ENCODE measurements at regions not wholly inside any gene's neighbourhood (a gene's known extent, or its start where the extent isn't known, plus 50 kb on each side); places are given as distances from the start of the nearest gene placed in this dataset.
"Not testable (repeated sequence)": the region's sequence is repeated elsewhere in the genome, so short reads cannot be mapped to it uniquely, and the experiment has no call there.

DNA sequence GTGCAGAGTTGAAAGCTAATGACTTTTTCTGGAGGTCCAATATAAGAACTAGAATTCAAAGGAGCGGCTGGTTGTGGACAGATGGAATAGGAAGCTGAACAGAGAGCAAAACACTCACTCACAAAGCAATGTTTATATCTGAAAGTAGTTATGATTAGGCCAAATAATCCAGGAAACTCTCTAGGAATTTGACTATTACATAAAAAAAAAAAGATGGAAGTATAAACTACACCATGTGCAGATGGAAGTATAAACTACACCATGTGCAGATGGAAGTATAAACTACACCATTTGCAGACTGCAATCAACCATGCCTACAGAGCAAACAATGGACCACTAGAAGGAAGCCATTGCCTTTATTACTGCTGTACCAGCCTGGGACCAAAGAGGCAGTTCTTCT is 771.1 kb downstream of the BRINP3 start:
- DNase-seq, result no peak

DNA sequence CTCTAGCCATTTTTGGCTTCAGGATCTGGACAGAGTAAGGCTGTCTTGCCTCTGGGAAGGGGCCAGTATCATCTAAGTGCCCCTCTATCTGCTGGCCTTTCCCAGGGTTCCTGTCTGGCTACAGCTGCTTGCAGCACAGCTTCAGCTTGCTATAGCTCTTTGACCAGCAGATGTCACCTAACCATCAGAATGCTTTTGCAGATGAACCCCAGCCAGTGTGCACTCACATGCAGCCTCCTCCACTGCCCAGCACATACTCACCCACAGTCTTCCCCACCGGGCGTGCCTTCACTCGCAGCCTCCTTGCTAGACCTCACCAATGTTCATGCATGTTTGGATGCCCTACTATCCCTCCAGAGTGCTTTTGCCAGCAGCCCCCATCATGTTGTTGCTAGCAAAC is 769.0 kb downstream of the BRINP3 start:
- no peak for DNase-seq

DNA sequence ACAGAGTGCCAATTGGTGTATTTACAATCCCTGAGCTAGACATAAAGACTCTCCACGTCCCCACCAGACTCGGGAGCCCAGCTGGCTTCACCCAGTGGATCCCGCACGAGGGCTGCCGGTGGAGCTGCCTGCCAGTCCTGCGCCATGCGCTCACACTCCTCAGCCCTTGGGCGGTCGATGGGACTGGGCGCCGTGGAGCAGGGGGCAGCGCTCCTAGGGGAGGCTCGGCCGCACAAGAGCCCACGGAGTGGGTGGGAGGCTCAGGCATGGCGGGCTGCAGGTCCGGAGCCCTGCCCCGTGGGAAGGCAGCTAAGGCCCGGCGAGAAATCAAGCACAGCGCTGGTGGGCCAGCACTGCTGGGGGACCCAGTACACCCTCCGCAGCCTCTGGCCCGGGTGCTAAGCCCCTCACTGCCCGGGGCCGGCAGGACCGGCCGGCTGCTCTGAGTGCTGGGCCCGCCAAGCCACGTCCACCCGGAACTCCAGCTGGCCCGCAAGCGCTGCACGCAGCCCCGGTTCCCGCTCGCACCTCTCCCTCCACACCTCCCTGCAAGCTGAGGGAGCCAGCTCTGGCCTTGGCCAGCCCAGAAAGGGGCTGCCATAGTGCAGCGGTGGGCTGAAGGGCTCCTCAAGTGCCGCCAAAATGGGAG is 759.4 kb downstream of the BRINP3 start:
- not testable (repeated sequence) for DNase-seq

DNA sequence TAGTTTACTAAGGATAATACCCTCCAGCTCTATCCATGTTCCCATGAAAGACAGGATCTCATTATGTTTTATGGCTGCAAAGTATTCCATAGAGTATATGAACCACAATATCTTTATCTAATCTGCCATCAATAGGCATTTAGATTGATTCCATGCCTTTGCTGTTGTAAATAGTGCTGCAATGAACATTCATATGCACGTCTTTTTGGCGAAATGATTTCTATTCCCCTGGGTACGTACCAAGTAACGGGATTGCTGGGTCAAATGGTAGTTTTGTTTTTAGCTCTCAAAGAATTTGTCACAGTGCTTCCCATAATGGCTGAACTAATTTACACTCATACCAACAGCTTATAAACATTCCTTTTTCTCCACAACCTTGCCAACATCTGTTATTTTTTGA is 750.9 kb downstream of the BRINP3 start:
- no peak for DNase-seq

DNA sequence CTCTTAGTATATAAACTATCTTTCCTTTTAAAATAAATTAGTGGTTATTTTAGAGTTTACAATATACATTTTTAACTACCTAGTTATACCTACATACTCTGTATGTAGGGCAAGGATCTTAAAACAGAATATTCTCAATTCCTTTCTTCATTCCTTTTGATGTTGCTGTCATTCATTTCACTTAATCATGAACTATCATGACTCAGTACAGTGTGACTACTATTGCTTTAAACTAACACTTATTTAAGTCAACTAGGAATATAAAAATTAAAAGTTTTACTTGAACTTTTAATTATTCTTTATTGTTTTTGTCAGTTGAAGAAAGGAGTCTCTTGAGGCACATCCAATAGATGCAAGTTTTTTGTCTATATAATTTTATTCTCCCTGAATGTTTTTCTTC is 726.4 kb downstream of the BRINP3 start:
- no peak for DNase-seq

DNA sequence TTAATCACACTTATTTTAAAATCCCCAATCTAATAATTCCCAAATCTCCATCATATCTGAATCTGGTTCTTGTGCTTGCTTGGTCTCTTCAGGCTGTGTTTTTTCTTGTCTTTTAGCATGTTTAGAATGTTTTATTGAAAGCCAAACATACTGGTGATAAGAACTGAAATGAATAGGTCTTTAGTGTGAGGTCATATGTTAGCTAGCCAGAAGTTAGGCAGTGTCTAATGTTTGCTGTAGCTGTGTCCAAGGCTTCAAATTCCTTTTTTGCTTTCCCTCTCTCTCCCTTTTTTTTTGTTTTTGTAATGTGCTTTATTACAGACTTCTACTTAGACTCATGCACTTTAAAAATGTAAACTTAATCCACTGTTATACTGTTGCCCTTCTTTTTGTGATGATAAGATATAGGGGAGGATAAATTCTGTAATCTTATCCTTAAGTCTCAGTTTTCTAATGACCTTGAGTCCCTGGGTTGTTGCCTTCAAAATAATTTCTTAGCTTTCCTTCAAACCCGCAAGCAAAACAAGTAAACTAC is 725.1 kb downstream of the BRINP3 start:
- DNase-seq, result no peak

DNA sequence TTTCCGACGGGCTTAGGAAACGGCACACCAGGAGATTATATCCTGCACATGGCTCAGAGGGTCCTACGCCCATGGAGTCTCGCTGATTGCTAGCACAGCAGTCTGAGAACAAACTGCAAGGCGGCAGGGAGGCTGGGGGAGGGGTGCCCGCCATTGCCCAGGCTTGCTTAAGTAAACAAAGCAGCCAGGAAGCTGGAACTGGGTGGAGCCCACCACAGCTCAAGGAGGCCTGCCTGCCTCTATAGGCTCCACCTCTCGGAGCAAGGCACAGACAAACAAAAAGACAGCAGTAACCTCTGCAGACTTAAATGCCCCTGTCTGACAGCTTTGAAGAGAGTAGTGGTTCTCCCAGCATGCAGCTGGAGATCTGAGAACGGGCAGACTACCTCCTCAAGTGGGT is 722.6 kb downstream of the BRINP3 start:
- not testable (repeated sequence) for DNase-seq

DNA sequence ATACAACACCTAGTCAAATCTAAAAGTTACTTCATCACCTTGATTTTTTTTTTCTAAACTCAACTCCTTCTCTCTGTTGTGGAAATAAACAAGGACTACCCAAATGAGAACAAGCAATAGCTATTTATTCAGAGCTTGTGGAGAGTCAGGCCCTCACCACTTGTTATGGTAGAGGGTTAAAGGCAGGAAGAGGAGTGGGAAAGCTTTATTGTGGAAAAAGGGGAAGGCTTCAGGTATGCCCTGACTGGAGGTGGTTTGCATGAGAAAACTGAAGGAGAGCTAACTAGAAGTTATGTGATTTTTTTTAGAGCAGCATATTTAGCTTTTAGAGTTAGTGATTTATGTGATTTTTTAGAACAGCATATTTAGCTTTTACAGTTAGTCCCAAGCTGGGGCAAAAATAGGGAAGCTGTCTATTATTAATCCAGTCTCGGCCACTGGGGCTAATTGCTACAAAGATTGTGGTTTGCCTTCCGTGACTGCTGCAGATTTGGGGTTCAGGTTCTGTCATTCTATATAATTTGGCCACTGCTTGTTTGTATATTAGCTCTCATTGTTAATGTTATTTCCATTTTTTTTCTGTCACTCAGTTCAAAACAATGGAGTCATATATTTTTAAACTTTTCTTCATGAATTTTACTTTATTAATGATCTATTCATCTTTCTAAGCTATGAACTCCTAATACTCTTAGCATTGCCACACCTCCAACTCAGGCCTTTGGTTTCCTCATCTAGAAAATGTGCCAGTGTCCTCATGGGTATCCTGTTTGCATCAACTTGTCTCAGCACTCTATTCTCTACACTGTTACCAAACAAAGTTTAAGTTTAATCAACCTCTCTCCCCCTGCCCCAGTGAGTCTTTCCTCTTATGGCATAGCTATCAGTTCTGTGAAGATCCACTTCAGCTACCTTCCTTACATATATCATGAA is 713.0 kb downstream of the BRINP3 start:
- no peak for DNase-seq

DNA sequence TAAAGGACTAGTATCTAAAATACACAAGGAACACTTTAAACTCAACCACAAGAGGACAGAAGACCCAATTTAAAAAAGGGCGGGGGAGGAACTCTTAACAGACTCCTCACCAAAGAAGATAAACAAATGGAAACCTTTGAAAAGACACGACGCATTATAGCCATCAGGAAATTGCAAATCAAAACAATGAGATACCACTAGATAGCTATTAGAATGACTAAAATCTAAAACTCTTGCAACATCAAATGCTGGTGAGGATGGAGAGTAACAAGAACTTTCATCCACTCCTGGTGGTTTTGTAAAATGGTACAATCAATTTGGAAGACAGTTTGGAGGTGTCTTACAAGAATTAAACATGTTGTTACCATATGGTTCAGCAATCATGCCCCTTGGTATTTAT is 708.2 kb downstream of the BRINP3 start:
- DNase-seq, result no peak

DNA sequence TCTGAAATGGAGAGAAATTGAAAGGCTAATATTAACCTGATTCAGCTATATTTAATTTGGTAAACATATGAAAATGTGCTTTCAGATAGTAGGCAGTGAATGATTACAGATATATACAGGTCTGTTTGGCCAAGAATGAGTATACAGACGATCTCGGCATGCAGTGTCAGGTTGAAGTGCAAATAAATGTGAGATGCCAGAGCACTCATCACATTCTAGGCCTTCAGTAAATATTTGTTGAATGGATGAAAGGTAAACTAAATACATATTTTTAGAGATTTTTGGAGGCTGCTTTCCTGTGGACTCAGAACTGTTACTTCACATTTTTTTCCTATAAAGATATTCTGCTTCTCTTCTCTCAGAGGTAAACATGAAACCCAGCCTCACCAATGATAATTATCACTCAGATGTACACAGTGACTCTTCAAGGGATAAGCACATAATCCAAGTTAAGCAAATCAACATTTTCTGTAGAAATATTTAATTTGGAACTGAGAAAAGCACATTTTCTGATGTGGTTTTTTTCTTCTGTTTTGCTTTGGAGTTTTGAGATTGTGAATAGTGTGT is 702.9 kb downstream of the BRINP3 start:
- DNase-seq, result no peak

DNA sequence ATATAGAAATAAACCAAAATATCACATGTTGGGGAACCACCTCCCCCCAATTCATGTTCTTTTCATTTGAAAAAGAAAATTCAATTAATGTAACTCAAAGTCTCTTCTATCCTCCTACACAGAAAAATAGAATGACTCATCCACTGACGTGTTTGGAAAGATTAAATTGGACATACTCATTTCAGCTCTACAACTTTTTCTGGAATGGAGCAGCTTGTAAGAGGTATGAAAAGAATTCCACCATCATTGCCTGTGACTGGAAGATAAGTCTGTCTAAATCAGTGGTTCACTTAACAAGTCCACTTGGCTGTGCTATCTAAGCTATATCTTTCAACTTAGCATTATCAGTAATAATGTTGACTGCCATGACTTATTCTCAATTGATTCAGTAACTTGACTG is 702.3 kb downstream of the BRINP3 start:
- DNase-seq, result no peak

DNA sequence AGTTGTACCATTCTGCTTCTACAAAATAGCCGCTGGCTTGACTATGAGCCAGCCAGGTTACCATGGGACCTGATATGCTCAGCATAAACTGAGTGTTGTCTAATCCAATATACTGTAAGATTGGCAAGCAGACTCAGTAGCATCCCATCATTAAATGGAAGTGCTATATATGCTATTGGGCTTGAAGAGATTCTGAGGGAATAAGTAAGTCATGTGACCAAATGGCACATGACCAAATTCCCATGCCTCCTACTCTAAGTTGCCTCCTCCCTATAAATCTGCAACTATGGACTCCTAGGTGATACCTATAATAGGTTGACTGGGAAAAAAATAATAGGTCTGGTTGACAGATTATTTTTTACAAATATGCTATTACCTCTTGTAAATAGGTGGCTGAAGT is 698.6 kb downstream of the BRINP3 start:
- no peak for DNase-seq

DNA sequence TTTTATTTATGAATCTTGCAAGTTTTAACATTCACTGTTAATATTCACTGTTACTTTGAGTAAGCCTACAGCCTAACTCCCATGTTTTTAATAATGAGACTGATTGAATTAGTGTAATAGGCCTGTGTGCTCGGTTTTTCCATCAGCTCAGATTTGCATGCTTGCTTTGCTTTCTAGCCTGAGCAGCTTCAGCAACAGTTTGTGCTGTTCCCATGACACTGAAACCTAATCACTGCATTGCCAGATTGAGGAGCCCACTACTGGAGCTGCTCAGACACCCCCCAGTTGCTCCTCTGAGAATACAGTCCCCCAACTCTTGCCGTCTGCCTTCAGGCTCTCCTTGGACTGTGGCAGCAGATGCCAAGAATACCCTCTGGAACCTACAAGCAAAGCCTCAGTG is 695.4 kb downstream of the BRINP3 start:
- DNase-seq, result no peak

DNA sequence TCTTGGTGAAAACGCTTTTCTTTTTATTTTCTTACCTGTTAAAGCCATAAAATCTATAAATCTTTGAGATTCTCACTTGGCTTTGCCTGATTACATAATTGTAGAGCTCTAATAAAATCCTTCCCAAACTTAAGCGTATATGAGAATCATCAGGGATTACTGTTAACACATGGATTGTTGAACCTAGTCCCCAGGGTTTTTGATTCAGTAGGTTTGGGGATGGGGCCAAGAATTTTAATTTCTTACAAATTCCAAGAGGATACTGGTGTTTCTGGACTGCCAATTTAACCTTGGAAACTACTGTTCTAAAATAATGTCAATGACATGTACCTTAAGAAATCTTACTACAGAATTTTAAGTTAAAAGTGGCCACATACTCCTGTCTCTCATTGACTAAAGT is 694.2 kb downstream of the BRINP3 start:
- DNase-seq, result no peak

DNA sequence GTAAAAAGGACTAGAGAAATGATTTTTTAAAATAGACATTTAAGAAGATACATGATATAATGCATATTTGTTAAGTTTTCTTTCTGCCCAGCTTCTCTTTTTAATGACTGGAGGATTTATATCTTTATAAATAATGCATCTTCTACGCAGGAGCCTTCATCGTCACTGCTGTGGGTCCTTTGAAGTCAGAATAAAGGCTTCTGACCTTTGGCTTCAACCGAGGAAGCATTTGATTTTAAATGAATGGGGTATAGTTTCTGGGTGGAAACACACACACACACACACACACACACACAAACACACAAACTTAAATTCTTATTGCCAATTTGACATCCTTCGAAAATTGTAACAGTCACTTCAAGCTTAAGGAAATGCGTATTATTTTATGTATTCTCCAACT is 690.9 kb downstream of the BRINP3 start:
- no peak for DNase-seq

DNA sequence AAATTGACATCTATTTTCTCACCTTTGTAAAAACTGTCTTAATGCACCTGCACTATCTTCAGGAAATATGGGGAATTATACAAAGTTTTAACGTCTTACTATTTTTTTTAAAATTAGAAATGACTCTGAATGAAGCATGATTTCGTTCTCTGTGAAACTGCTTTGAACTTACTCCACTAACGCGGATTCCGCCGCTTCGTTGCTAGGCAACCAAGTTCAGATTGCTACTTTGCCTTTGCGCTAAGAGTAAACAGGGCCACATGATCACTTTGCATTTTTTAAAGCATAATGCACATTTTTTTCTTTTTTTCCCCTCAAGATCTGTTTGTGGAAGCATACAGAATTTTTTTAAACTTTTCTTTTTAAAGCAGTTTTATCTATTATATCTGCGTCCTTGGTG is 690.5 kb downstream of the BRINP3 start:
- DNase-seq, result no peak

DNA sequence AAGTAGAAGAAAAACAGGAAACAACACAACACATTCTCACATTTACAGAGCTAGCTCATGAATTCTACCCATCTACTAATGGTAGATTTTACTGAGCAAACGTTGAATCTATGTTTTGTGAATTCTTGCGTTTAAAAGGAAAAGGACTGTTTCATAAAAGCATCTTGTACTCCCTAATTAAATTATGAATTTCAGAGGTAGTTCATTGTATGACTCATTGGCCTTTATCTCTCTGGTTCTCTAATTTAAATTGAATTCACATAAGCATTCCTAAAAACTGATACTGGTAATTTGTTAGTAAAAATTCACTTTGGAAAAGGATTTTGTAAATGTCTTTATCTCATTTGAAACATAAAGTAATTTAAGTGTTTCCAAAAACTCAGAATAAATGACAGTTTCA is 687.3 kb downstream of the BRINP3 start:
- no peak for DNase-seq

DNA sequence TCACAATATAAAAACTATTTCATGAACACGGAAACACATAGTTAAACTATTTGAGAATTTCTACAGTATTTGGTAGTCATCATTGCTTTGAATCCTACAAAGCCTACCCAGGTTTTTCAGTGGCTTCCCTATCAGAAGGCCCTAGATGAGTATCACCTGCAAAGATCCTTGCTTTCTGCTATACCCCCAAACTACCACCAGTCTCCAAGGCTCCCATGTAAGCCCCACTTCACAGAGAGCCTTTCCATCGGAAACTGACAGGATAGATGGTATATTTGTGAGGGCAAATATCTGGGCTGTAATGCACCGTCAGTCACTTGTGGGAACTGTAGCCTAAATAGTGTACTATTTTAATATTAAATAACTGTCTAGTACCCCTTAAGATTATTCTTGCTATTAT is 674.3 kb downstream of the BRINP3 start:
- no peak for DNase-seq

DNA sequence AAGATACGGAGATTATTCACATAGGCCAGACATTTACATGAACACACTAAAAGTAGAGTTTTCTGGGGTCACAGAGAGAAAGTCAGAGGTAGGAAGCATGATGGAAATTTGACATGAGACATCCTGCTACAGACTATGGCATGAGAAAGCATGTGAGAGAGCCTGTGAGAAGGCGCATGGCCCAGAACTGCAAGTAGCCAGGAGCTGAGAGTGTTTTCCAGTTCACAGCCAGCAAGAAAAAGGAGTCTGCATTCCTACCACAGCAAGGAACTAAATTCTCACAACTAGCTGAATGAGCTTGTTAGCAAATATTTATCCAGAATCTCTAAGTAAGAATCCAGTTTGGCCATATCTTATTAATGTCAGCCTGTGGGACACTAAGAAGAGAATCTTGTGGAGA is 673.3 kb downstream of the BRINP3 start:
- no peak for DNase-seq

DNA sequence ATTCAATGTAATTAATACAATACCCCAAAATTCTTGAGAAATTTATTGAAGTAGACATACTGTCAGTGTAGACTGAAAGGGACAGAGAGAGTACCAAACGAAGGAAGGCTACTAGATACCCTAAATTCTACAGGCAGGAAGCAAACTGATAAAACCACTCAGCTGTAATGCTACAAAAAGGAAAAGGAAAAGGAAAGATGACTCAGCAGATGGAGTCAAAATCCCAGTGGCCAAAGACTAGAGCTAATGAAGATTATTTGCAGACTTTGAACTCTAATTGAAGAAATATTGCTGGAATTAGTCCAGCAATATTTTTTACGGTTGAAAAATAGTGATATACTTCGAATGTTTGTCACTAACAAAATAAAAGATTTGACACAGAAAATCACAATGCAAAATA is 671.9 kb downstream of the BRINP3 start:
- DNase-seq, result no peak

DNA sequence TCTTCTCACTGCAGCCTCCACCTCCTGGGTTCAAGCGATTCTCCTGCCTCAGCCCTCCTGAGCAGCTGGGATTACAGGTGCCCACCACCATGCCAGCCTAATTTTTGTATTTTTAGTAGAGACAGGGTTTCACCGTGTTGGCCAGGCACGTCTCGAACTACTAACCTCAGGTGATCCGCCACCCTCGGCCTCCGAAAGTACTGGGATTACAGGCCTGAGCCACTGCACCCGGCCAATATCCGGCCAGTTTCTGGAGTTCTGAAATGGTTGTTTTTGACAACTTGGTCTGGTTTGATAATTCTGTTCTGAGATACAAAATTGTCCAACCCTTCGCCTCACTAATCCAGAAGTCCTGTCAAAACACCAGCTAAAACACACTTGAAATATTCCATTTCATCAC is 667.0 kb downstream of the BRINP3 start:
- not testable (repeated sequence) for DNase-seq

DNA sequence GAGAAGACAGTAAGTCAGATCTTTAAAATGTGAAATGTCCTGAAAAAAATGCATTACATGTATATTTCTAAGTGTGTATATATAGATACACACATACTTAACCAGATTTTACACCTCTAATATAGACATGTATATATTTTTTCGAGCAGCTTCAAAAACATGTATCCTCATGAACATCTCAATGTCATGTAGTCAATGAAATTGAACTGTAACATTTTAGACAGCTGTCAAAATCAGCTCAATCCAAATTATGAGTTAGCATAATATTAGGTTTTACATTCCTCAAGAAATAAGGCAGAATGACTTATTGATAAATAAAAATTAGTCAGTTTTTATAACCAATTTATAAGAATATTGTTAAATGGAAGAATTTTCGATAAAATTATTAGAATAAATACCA is 665.7 kb downstream of the BRINP3 start:
- DNase-seq, result no peak

DNA sequence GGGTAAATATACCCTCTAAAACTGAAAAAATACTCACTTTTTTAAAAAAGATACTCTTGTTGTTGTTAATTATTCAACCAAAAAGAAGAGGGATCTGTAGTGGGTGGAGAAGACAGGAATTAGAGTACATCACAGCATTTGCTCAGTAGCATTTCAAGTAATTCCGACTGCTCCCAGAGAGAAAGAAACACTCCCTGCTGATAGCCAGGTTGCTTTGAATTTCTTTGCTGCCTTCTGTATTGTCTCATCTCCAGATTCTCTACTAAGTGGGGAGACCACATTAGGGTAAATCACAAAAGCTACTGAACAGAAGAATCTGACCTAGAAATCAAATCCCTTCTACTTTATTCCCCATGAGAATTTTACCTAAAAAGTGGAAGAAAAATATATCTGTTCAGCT is 661.1 kb downstream of the BRINP3 start:
- no peak for DNase-seq

DNA sequence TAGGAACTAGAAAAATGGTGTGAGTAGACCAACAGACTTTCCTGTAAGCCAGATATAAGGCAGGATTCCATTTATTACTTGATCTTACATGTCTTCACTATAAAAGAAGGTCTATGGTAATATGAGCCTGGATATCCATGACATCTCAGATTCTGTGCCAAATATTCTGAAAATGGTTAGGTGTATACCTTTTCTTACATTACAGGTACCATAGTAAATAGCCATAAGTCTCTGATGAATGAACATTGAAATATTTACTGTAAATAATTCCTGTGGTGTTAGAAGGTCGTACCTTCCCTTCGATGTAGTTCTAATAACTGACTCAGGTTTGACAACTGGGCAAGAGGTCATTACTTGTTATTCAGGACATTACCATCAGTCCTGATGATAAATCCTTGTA is 657.9 kb downstream of the BRINP3 start:
- DNase-seq, result no peak

Data from NCI-H2081 treated with DMSO at 0.1 percent for 48 hours (cell line).